WTC11 (cell line): ENCODE measurements at regions not wholly inside any gene's neighbourhood (a gene's known extent, or its start where the extent isn't known, plus 50 kb on each side); places are given as distances from the start of the nearest gene placed in this dataset.
A peak's percentile ranks its signal among the peaks of the same experiment; 100 is the strongest.

Experiments
- ATAC-seq: fragments of 200-7000 bp; cut with Tn5 transposase; 2 replicates; pipeline ENCODE4 v1.10.0; 2021; ENCODE audit warnings: mild to moderate bottlenecking, moderate library complexity
- CTCF ChIA-PET: fragments of 300-600 bp; sonication (Branson Sonifier 250); formaldehyde crosslinking; loops from one replicate; lab custom pipeline; 2021; ENCODE audit warnings: antibody characterized with exemption; lab: Charles Lee
- POLR2A ChIA-PET: fragments of 350-600 bp; sonication (Branson Sonifier 250); formaldehyde crosslinking; loops from one replicate; lab custom pipeline; 2021; ENCODE audit warnings: antibody characterized with exemption; lab: Charles Lee
- DNase-seq: peaks from one replicate; pipeline ENCODE4 v3.0.0; 2021; ENCODE audit warnings: low spot score
- H3K27ac Mint-ChIP-seq: 2 replicates; pipeline ENCODE4 v1.8.0; 2021; ENCODE audit warnings: mixed read lengths
- H3K27me3 Mint-ChIP-seq: 2 replicates; pipeline ENCODE4 v1.8.0; 2021; ENCODE audit warnings: low read depth, mild to moderate bottlenecking, moderate library complexity, mixed read lengths
- H3K36me3 Mint-ChIP-seq: 2 replicates; pipeline ENCODE4 v1.8.0; 2021; ENCODE audit warnings: mixed read lengths
- H3K4me1 Mint-ChIP-seq: 2 replicates; pipeline ENCODE4 v1.8.0; 2022; ENCODE audit warnings: mixed read lengths
- H3K4me3 Mint-ChIP-seq: 2 replicates; pipeline ENCODE4 v1.8.0; 2021; ENCODE audit warnings: mild to moderate bottlenecking, moderate library complexity, mixed read lengths
- H3K9me3 Mint-ChIP-seq: 2 replicates; pipeline ENCODE4 v1.8.0; 2021; ENCODE audit warnings: mixed read lengths
- ELF4 ChIP-seq: sonication (generic); formaldehyde crosslinking; IDR thresholded peaks from 2 replicates; pipeline ENCODE4 v1.8.1; 2022; ENCODE audit warnings: low read depth, mild to moderate bottlenecking, moderate library complexity, missing genetic modification reagents
- ETV6 ChIP-seq: sonication (generic); formaldehyde crosslinking; IDR thresholded peaks from 2 replicates; pipeline ENCODE4 v1.8.1; 2022; ENCODE audit warnings: mild to moderate bottlenecking, missing genetic modification reagents
- HMGA2 ChIP-seq: fragments of 250-450 bp; sonication (Bioruptor Pico); IDR thresholded peaks from 2 replicates; pipeline ENCODE4 v1.4.0; 2021; ENCODE audit warnings: mild to moderate bottlenecking, moderate library complexity
- IRF2 ChIP-seq: sonication (generic); formaldehyde crosslinking; IDR thresholded peaks from 2 replicates; pipeline ENCODE4 v1.8.0; 2022; ENCODE audit warnings: low read depth, missing genetic modification reagents, borderline replicate concordance
- JAZF1 ChIP-seq: fragments of 250-450 bp; sonication (Bioruptor Pico); IDR thresholded peaks from 2 replicates; pipeline ENCODE4 v1.9.0; 2021; ENCODE audit warnings: moderate library complexity, mild to moderate bottlenecking, inconsistent platforms
- KAT7 ChIP-seq: sonication (generic); formaldehyde crosslinking; IDR thresholded peaks from 2 replicates; pipeline ENCODE4 v1.8.1; 2023; ENCODE audit warnings: missing genetic modification reagents, mild to moderate bottlenecking, borderline replicate concordance
- MYBL2 ChIP-seq: sonication (generic); formaldehyde crosslinking; IDR thresholded peaks from 2 replicates; pipeline ENCODE4 v1.8.1; 2023; ENCODE audit warnings: mild to moderate bottlenecking, moderate library complexity, missing genetic modification reagents
- NFATC4 ChIP-seq: fragments of 250-450 bp; sonication (Bioruptor Pico); IDR thresholded peaks from 2 replicates; pipeline ENCODE4 v1.9.0; 2021; ENCODE audit warnings: mild to moderate bottlenecking
- NFE2L1 ChIP-seq: sonication (generic); formaldehyde crosslinking; IDR thresholded peaks from 2 replicates; pipeline ENCODE4 v1.8.1; 2023; ENCODE audit warnings: missing genetic modification reagents
- NFYB ChIP-seq: sonication (generic); formaldehyde crosslinking; conservative IDR thresholded peaks from 2 replicates; pipeline ENCODE4 v1.8.0; 2022; ENCODE audit warnings: low read depth, missing genetic modification reagents
- OVOL2 ChIP-seq: fragments of 250-450 bp; sonication (Bioruptor Pico); IDR thresholded peaks from 2 replicates; pipeline ENCODE4 v1.9.0; 2021; ENCODE audit warnings: mild to moderate bottlenecking, borderline replicate concordance
- SMAD3 ChIP-seq: sonication (generic); formaldehyde crosslinking; IDR thresholded peaks from 2 replicates; pipeline ENCODE4 v1.8.0; 2022; ENCODE audit warnings: missing genetic modification reagents, mild to moderate bottlenecking, borderline replicate concordance
- SOX15 ChIP-seq: fragments of 250-450 bp; sonication (Bioruptor Pico); IDR thresholded peaks from 2 replicates; pipeline ENCODE4 v1.9.0; 2021; ENCODE audit warnings: mild to moderate bottlenecking
- ZNF423 ChIP-seq: fragments of 250-450 bp; sonication (Bioruptor Pico); IDR thresholded peaks from 2 replicates; pipeline ENCODE4 v2.1.2; 2022; ENCODE audit warnings: mild to moderate bottlenecking, moderate library complexity
- TF ChIP-seq, protein P1 (sequence below): sonication (generic); formaldehyde crosslinking; IDR thresholded peaks from 2 replicates; pipeline ENCODE4 v1.8.0; 2022; ENCODE audit warnings: mild to moderate bottlenecking, missing genetic modification reagents
- TF ChIP-seq, protein P2 (sequence below): sonication (generic); formaldehyde crosslinking; IDR thresholded peaks from 2 replicates; pipeline ENCODE4 v1.8.1; 2022; ENCODE audit warnings: missing genetic modification reagents, borderline replicate concordance
- TF ChIP-seq, protein P3 (sequence below): sonication (generic); formaldehyde crosslinking; IDR thresholded peaks from 2 replicates; pipeline ENCODE4 v1.8.1; 2022; ENCODE audit warnings: mild to moderate bottlenecking, moderate library complexity, missing genetic modification reagents
- TF ChIP-seq, protein P4 (sequence below): sonication (generic); formaldehyde crosslinking; IDR thresholded peaks from 2 replicates; pipeline ENCODE4 v1.8.0; 2022; ENCODE audit warnings: mild to moderate bottlenecking, missing genetic modification reagents
- TF ChIP-seq, protein P5 (sequence below): sonication (generic); formaldehyde crosslinking; IDR thresholded peaks from 2 replicates; pipeline ENCODE4 v1.8.0; 2022; ENCODE audit warnings: missing genetic modification reagents
- TF ChIP-seq, protein P6 (sequence below): sonication (generic); formaldehyde crosslinking; IDR thresholded peaks from 2 replicates; pipeline ENCODE4 v1.8.0; 2022; ENCODE audit warnings: mild to moderate bottlenecking, missing genetic modification reagents

DNA sequence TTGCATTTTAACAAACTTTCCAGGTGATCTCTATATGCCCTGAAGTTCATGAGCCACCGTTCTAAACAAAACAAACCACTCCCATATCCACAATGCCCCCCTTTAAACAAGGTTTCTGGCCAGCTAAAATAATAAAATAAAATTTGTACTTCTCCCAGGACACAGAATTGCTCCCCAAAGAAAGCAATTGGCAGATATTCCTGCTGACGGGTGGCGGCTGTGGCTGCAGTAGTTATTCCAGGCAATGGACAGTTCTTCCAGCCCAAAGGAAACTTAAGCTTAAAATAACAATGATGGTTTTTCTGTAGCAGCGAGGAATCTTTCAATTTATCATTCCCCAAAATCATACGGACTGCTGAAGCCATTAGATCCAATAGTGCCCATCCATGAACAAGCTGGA is 260.5 kb upstream of the ZNF521 start (continued):
- TF ChIP-seq, protein P1, sequence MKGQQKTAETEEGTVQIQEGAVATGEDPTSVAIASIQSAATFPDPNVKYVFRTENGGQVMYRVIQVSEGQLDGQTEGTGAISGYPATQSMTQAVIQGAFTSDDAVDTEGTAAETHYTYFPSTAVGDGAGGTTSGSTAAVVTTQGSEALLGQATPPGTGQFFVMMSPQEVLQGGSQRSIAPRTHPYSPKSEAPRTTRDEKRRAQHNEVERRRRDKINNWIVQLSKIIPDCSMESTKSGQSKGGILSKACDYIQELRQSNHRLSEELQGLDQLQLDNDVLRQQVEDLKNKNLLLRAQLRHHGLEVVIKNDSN (CRISPR knock-in tag), result no peak
- TF ChIP-seq, all 79 proteins: peak for 0

DNA sequence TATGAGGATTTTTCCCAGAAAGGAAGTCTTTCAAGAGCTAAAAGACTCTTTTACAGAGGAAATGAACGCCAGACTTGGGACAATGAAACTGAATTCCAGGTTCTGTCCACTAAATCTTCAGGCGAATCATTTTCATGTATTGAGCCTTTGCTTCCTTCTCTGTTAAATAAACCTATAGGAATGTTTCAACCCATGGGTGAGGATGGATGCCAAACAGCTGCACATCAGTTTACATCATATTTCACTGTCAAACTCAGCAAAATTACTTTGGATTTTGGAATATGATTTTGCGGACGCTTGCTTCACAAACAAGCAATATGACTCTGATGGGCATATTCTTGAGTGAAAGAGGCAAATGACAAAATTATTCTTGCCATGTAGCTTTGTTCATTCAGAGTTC is 256.1 kb upstream of the ZNF521 start:
- POLR2A ChIA-PET, result no interaction called here
- no peaks in the 10 kb centered on the region for H3K27me3 Mint-ChIP-seq

DNA sequence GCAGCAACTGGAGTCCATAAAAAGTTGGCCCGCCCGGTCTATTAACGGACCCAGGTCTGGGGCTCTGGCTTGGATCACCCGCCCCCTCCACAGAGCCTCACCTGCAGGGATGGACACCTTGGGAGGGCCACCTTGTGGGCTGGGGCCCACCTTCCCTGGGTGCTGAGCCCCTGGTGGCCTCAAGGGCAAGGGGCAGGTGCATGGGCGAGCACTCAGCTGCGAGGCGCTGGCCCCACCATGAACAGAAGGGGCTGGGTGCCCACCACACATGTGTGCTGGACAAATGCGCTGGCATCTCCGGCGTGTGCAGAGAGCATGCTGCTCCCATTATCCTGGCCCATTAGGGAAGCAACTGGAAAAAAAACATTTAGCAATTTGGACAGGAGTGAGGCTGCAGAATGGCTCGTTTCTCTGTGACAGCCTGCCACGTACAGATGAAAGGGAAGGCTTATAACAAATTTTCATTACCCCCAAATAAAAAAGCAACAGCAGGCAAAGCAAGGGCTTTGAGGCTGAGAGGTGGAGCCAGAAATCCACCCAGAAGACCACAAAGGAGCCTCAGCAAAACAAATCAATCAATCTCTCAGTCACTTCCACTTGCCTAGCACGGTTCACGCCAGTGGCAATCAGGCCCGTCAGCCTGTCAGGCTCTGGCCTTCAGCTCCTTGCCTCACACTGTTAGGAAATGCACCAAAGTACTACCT is 253.1 kb upstream of the ZNF521 start:
- DNase-seq (no peak), ATAC-seq (peak; percentile 43)
- no peak overlapping the region for H3K4me3 Mint-ChIP-seq

More for the DNA sequence above, 256.1 kb upstream of the ZNF521 start:
- DNase-seq (no peak), ATAC-seq (no peak)
- Mint-ChIP-seq H3K9me3 (peaks cover 8% of the 10 kb centered on the region), H3K4me1 (peaks cover 7% of the 10 kb centered on the region), H3K36me3 (no peaks in the 10 kb centered on the region), H3K27ac (no peak overlapping the region), H3K4me3 (no peak overlapping the region)
- TF ChIP-seq, protein P2, sequence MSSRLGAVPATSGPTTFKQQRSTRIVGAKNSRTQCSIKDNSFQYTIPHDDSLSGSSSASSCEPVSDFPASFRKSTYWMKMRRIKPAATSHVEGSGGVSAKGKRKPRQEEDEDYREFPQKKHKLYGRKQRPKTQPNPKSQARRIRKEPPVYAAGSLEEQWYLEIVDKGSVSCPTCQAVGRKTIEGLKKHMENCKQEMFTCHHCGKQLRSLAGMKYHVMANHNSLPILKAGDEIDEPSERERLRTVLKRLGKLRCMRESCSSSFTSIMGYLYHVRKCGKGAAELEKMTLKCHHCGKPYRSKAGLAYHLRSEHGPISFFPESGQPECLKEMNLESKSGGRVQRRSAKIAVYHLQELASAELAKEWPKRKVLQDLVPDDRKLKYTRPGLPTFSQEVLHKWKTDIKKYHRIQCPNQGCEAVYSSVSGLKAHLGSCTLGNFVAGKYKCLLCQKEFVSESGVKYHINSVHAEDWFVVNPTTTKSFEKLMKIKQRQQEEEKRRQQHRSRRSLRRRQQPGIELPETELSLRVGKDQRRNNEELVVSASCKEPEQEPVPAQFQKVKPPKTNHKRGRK (CRISPR knock-in tag), result no peak
- TF ChIP-seq NFE2L1 (CRISPR knock-in tag) (no peak), SMAD3 (CRISPR knock-in tag) (no peak), MYBL2 (CRISPR knock-in tag) (no peak), HMGA2 (CRISPR knock-in tag) (no peak)
- TF ChIP-seq, protein P3, sequence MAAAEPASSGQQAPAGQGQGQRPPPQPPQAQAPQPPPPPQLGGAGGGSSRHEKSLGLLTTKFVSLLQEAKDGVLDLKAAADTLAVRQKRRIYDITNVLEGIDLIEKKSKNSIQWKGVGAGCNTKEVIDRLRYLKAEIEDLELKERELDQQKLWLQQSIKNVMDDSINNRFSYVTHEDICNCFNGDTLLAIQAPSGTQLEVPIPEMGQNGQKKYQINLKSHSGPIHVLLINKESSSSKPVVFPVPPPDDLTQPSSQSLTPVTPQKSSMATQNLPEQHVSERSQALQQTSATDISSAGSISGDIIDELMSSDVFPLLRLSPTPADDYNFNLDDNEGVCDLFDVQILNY (CRISPR knock-in tag), result no peak
- CTCF ChIA-PET, result no interaction called here

DNA sequence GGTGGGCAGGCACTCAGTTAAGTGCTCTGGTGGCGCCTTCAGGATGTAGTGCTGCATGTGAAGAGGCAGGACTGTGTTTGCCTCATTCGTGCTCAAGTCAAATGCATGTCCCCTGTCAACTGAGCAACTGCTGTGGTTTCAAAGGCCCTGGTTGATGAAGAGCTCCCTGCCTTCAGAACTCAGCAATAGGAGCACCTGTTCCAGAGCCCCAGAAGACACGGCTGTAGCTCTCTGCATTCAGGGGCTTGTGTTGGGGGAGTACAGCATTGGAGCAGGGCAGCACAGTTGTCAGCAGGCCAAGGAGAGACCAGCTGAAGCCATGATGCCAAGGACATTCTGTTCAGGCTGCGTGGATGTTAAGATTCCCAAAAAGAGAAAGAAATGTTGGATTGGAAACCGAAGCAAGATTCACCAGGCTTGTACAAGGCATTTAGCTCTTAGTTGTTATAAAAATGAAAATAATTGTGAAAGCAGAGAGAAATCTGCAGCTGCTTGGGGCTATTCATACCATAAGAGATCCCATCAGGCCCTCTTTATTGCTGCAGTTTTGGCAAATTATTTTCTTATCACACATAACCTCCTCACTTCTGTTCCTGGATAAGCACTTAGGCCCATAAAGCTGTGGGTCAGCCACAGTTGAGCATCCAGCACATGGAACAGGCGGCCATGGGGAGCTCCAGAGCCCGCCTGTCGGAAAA is 252.4 kb upstream of the ZNF521 start:
- H3K4me3 Mint-ChIP-seq, result no peak overlapping the region
- POLR2A ChIA-PET, result no interaction called here
- CTCF ChIA-PET, result interaction anchor here (2.0 kb wide), 1 partner anchor 12 kb away, joined by 8 read pairs; no protein-coding TSS in a partner anchor
- no peak overlapping the region for H3K27ac Mint-ChIP-seq
- DNase-seq, result no peak
- no peaks in the 10 kb centered on the region for H3K4me1 Mint-ChIP-seq
- no peak for ATAC-seq
- H3K27me3 Mint-ChIP-seq, result no peaks in the 10 kb centered on the region
- H3K36me3 Mint-ChIP-seq, result no peaks in the 10 kb centered on the region
- peaks cover 8% of the 10 kb centered on the region for H3K9me3 Mint-ChIP-seq
- TF ChIP-seq, protein P3 (CRISPR knock-in tag), result no peak
- TF ChIP-seq, protein P4, sequence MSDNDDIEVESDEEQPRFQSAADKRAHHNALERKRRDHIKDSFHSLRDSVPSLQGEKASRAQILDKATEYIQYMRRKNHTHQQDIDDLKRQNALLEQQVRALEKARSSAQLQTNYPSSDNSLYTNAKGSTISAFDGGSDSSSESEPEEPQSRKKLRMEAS (CRISPR knock-in tag), result no peak
- TF ChIP-seq IRF2, result no peak
- no peak for TF ChIP-seq KAT7 (CRISPR knock-in tag)
- TF ChIP-seq, protein P5, sequence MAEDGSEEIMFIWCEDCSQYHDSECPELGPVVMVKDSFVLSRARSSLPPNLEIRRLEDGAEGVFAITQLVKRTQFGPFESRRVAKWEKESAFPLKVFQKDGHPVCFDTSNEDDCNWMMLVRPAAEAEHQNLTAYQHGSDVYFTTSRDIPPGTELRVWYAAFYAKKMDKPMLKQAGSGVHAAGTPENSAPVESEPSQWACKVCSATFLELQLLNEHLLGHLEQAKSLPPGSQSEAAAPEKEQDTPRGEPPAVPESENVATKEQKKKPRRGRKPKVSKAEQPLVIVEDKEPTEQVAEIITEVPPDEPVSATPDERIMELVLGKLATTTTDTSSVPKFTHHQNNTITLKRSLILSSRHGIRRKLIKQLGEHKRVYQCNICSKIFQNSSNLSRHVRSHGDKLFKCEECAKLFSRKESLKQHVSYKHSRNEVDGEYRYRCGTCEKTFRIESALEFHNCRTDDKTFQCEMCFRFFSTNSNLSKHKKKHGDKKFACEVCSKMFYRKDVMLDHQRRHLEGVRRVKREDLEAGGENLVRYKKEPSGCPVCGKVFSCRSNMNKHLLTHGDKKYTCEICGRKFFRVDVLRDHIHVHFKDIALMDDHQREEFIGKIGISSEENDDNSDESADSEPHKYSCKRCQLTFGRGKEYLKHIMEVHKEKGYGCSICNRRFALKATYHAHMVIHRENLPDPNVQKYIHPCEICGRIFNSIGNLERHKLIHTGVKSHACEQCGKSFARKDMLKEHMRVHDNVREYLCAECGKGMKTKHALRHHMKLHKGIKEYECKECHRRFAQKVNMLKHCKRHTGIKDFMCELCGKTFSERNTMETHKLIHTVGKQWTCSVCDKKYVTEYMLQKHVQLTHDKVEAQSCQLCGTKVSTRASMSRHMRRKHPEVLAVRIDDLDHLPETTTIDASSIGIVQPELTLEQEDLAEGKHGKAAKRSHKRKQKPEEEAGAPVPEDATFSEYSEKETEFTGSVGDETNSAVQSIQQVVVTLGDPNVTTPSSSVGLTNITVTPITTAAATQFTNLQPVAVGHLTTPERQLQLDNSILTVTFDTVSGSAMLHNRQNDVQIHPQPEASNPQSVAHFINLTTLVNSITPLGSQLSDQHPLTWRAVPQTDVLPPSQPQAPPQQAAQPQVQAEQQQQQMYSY (CRISPR knock-in tag), result no peak
- TF ChIP-seq HMGA2 (CRISPR knock-in tag), result no peak
- TF ChIP-seq, protein P6, sequence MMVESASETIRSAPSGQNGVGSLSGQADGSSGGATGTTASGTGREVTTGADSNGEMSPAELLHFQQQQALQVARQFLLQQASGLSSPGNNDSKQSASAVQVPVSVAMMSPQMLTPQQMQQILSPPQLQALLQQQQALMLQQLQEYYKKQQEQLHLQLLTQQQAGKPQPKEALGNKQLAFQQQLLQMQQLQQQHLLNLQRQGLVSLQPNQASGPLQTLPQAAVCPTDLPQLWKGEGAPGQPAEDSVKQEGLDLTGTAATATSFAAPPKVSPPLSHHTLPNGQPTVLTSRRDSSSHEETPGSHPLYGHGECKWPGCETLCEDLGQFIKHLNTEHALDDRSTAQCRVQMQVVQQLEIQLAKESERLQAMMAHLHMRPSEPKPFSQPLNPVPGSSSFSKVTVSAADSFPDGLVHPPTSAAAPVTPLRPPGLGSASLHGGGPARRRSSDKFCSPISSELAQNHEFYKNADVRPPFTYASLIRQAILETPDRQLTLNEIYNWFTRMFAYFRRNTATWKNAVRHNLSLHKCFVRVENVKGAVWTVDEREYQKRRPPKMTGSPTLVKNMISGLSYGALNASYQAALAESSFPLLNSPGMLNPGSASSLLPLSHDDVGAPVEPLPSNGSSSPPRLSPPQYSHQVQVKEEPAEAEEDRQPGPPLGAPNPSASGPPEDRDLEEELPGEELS (CRISPR knock-in tag), result no peak

More for the DNA sequence above, 253.1 kb upstream of the ZNF521 start:
- ChIA-PET CTCF (interaction anchor here (2.0 kb wide), 1 partner anchor 12 kb away, joined by 8 read pairs; no protein-coding TSS in a partner anchor), POLR2A (no interaction called here)
- Mint-ChIP-seq H3K4me1 (no peaks in the 10 kb centered on the region), H3K27me3 (no peaks in the 10 kb centered on the region), H3K36me3 (no peaks in the 10 kb centered on the region), H3K27ac (no peak overlapping the region; the same call in 1 of the 2 replicates), H3K9me3 (peaks cover 8% of the 10 kb centered on the region)
- TF ChIP-seq NFYB (CRISPR knock-in tag), result no peak
- TF ChIP-seq OVOL2 (CRISPR knock-in tag), result no peak
- TF ChIP-seq, protein P3 (CRISPR knock-in tag), result no peak
- no peak for TF ChIP-seq JAZF1
- TF ChIP-seq NFATC4 (CRISPR knock-in tag), result no peak
- no peak for TF ChIP-seq ETV6 (CRISPR knock-in tag)
- no peak for TF ChIP-seq SOX15 (CRISPR knock-in tag)
- TF ChIP-seq ELF4 (CRISPR knock-in tag), result no peak
- no peak for TF ChIP-seq ZNF423 (CRISPR knock-in tag)
- TF ChIP-seq, all 79 proteins: peak for 0
